HG02623 (cell line): ENCODE measurements at regions not wholly inside any gene's neighbourhood (a gene's known extent, or its start where the extent isn't known, plus 50 kb on each side); places are given as distances from the start of the nearest gene placed in this dataset.
"Not testable (repeated sequence)": the region's sequence is repeated elsewhere in the genome, so short reads cannot be mapped to it uniquely, and the experiment has no call there.

Source experiments
- ATAC-seq: cut with Tn5 transposase; IDR thresholded peaks from one replicate; pipeline ENCODE4 v1.9.1; 2021; ENCODE audit warnings: moderate library complexity; ENCODE audit not compliant: unreplicated experiment

GRCh38 chr11:82225930-82226329 lies 507.7 kb downstream of the FAM181B start:
- ATAC-seq: no peak

GRCh38 chr11:82225502-82225901 lies 508.2 kb downstream of the FAM181B start:
- no peak for ATAC-seq

- ATAC-seq: no peak
Observed at GRCh38 chr11:82216927-82217570, 516.6 kb downstream of the FAM181B start.

- ATAC-seq: no peak
Observed at GRCh38 chr11:82210011-82210410, 523.7 kb downstream of the FAM181B start.

GRCh38 chr11:82195283-82195682 lies 538.4 kb downstream of the FAM181B start:
- no peak for ATAC-seq

DNA sequence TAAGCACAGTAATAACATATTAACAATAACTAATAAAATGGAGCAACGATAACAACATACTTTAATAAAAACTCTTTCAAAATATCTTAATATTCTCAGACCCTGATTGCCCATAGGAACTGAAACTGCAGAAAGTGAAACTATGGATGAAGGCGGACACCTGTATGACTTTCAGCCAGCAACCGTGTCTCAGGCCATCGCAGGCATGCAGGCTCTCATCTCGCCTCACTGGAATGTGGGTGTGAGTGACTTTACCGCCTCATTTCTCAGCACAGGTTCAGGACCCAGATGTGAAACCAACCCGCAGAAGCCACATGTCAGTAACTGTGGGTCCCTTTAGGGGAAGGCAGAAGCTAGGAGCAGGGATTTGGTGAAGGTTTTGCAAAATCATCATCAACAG lies 539.1 kb downstream of the FAM181B start:
- ATAC-seq: no peak

DNA sequence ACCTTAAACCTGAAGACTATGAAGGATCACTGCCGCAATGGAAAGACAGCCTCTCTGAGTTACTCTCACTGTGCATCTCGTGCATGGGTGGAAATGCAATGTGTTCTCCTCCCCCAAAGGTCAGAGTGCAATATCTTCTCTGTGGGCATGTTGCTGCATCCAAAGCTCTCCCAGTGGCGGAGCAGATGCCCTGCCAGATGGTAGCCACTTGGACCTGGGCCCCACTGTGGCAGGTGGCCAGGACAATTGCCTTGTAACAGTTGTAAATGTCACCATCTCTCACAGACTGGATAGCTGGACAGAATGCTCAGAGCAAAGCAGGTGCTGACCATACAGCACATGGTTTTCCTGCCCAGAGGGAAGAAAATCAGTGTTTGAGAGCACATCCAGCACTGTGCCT lies 542.0 kb downstream of the FAM181B start:
- no peak for ATAC-seq

DNA sequence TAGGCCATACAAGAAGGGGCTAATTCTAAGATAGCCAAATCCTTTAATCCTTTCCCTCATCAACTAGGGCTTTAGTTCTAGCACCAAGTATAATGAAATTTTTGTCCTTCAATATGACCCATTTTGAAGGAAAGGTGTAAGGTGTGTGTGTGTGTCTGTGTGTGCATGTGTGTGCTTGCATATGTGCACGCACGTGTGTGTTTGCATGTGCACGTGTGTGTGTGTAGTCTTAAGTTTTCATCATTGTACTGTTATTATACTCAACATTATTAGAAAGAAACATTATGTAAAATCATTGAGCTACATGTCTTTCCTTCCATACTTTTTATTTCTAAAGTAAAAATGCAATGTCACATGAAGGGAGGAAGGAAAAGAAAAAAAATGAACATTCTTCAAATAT lies 547.7 kb downstream of the FAM181B start:
- ATAC-seq: no peak

DNA sequence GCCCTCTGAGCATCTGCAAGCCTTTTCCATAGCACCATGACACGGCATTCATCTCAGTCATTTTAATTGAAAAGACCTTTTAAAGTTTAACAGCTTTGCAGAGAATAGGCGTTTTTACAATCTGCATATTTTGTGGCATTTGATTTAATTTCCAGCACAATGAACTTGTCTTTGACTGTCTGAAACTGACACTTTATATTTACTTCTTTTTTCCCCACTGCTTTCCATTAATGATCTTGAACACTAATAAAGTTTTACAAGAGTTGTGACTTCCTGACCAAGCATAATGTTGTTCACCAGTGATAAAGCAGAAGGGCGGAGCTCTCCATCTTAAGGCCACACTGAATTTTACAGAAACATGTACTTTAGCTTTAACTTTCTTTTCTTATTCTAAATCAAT lies 548.7 kb downstream of the FAM181B start:
- ATAC-seq: no peak

- no peak for ATAC-seq
Observed at GRCh38 chr11:82183346-82183745, 550.3 kb downstream of the FAM181B start.

DNA sequence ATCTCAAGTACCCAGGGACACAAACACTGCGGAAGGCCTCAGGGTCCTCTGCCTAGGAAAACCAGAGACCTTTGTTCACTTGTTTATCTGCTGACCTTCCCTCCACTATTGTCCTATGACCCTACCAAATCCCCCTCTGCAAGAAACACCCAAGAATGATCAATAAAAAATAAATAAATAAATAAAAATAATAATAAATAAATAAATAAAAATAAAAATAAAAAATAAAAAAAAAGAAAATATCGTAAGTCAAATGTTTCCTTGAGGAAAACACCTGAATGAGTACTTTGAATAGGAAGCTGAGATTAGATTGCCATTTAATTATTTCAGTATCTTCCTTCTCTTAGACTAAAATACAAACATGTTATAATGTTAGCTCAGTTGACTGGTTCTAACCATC lies 551.0 kb downstream of the FAM181B start:
- not testable (repeated sequence) for ATAC-seq

DNA sequence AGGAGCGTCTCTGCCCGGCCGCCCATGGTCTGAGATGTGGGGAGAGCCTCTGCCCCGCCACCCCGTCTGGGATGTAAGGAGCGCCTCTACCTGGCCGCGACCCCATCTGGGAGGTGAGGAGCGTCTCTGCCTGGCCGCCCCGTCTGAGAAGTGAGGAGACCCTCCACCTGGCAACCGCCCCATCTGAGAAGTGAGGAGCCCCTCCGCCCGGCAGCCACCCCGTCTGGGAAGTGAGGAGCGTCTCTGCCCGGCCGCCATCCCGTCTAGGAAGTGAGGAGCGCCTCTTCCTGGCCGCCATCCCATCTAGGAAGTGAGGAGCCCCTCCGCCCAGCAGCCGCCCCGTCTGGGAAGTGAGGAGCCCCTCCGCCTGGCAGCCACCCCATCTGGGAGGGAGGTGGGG lies 551.9 kb downstream of the FAM181B start:
- ATAC-seq: not testable (repeated sequence)

DNA sequence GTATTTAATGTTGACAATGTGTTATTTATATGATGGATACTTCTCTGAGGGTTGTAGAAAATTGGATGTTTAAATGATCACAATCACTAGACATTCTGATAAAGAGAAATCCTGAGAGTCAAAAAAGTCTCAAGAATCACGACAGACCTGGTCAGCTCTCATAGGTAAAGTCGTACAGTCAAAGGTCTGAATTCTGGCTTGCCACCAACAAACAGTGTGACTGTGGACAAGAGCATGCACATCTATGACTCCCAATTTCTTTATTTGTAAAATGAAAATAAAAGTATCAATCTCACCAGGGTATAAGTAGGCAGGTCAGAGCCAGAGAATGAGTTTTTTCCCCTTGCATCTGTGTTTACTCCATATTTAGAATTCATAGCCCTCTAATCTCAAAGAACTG lies 556.7 kb downstream of the FAM181B start:
- ATAC-seq: no peak

DNA sequence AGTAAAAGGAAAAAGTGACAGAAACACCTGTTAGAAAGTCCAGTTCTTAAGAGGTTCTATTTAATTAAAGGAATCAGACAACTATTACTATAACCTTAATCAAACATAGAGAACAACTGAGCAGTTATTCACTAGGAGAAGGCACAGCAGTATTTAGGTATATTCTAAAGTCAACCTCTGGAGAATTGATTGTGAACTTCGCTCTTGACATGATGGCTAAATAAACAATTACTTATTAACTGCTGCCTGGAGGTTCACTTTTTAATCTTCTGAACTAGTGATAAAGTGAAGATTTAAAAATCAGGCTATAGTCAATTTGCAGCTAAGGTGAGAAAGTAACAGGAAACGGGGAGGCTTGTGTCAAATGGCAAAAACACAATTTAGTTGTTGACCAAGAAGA lies 557.3 kb downstream of the FAM181B start:
- ATAC-seq: no peak

GRCh38 chr11:82174610-82175009 lies 559.1 kb downstream of the FAM181B start:
- ATAC-seq: no peak

- no peak for ATAC-seq
Observed at GRCh38 chr11:82146789-82147188, 586.9 kb downstream of the FAM181B start.

GRCh38 chr11:82118946-82119345 lies 614.7 kb downstream of the FAM181B start:
- ATAC-seq: no peak

GRCh38 chr11:82117362-82117761 lies 616.3 kb downstream of the FAM181B start:
- ATAC-seq: no peak

DNA sequence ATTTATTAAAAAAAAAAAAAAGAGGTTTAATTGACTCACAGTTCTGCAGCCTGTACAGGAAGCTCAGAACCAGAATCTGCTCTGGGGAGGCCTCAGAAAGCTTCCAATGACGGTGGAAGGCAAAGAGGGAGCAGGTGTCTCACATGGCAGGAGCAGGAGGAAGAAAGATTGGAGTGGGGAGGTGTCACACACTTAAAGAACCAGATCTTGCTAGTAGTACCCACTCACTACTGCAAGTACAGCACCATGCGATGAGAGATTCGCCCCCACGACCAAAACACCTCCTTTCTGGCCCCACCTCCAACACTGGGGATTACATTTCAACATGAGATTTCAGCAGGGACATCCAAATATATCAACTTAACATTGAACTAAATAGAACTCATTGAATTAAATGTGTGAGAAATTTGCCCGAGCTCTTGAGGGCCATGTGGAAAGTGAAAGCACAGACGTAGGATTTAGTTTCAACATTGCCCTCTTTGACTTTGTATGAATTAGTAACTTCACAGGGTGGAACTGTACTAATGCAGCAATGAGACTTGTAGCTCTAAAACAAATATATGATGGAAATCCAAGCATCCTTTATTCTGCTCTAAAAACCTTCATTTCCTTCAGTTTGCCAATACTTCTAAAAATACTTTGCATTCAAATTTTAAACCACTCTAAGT lies 628.2 kb downstream of the FAM181B start:
- ATAC-seq: no peak

DNA sequence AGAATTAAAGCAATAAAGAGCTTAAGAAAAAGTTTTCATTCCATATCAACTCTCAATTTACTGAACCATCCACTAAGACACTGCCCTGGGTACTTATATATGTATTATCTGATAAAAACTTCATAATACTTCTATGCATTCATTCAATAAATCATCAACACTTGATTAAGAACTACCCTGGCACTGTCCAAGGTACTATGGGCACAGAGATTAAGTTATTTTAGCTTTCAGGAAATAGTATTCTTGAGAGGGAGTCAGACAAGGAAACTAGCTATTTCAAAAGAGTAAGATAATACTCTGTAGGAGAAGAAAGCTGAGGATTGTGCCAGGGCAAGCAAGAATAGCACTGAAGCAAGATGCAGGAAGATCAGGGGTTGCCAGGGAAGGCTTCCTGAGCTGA lies 640.8 kb downstream of the FAM181B start:
- ATAC-seq: no peak

DNA sequence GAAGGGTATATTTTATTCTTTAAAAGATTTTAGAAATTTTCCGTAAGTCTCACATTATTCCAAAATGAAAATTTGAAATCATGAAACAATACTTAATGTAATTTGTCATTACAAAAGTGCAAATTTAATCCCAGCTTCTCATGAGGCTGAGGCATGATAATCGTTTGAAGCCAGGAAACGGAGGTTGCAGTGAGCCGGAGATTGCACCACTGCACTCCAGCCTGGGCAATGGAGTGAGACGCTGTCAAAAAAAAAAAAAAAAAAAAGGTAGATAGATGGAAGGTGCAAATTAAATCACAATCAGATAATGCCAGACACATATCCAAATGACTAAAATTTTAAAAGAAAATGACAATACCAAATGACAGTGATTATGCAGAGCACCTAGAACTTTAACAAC lies 644.2 kb downstream of the FAM181B start:
- ATAC-seq: no peak

GRCh38 chr11:82085493-82085892 lies 648.2 kb downstream of the FAM181B start:
- no peak for ATAC-seq

GRCh38 chr11:82082976-82083375 lies 650.7 kb downstream of the FAM181B start:
- no peak for ATAC-seq
